Activated naive CD4-positive, alpha-beta T cell treated with anti-CD3 and anti-CD28 coated beads, Interleukin-2, amount 50 U/mL, for 72 hours (primary cell): ENCODE measurements at regions not wholly inside any gene's neighbourhood (a gene's known extent, or its start where the extent isn't known, plus 50 kb on each side); places are given as distances from the start of the nearest gene placed in this dataset.

Experiments
- ATAC-seq, 2 donors: fragments of 150-1000 bp; cut with Tn5 transposase; 2 replicates each; pipeline ENCODE4 v1.10.0; 2021; ENCODE audit warnings: mild to moderate bottlenecking in 2 of 2, moderate library complexity in 2 of 2
- DNase-seq, 2 donors: peaks; one replicate each; pipeline ENCODE4 v3.0.0; 2021 to 2022; ENCODE audit warnings: low spot score in 2 of 2
- H3K27ac Mint-ChIP-seq, 2 donors: one replicate each; pipeline ENCODE4 v1.8.0; 2022; ENCODE audit warnings: mild to moderate bottlenecking in 2 of 2, mixed read lengths in 2 of 2
- H3K36me3 Mint-ChIP-seq, 2 donors: one replicate each; pipeline ENCODE4 v1.8.0; 2022; ENCODE audit warnings: mixed read lengths in 2 of 2
- H3K9me3 Mint-ChIP-seq, 2 donors: one replicate each; pipeline ENCODE4 v1.8.0; 2022; ENCODE audit warnings: mixed read lengths in 2 of 2

GRCh38 chr22:48659404-48659996 lies 1168.2 kb downstream of the BRD1 start:
- H3K36me3 Mint-ChIP-seq, result peaks cover 6 to 10% of the 10 kb centered on the region in 2 donors
- no peak for ATAC-seq
- no peak for DNase-seq
- H3K9me3 Mint-ChIP-seq, result peaks cover 6% of the 10 kb centered on the region in 2 donors
- H3K27ac Mint-ChIP-seq, result no peak overlapping the region

- H3K9me3 Mint-ChIP-seq, result no peaks in the 10 kb centered on the region
- no peak overlapping the region for H3K27ac Mint-ChIP-seq
- DNase-seq, result no peak
- ATAC-seq, result no peak
- peaks cover under 1 to 3% of the 10 kb centered on the region in 2 donors for H3K36me3 Mint-ChIP-seq
Observed at GRCh38 chr22:48658871-48659270, 1168.8 kb downstream of the BRD1 start.

- DNase-seq, result no peak
- no peaks in the 10 kb centered on the region for H3K9me3 Mint-ChIP-seq
- no peak for ATAC-seq
- no peak overlapping the region for H3K27ac Mint-ChIP-seq
- H3K36me3 Mint-ChIP-seq, result no peaks in the 10 kb centered on the region
Observed at GRCh38 chr22:48658246-48658645, 1169.4 kb downstream of the BRD1 start.

GRCh38 chr22:48654492-48654891 lies 1173.2 kb downstream of the BRD1 start:
- ATAC-seq, result no peak
- no peak for DNase-seq
- Mint-ChIP-seq H3K27ac (no peak overlapping the region), H3K9me3 (no peaks in the 10 kb centered on the region), H3K36me3 (no peaks in the 10 kb centered on the region)

GRCh38 chr22:48653929-48654328 lies 1173.7 kb downstream of the BRD1 start:
- no peaks in the 10 kb centered on the region for H3K9me3 Mint-ChIP-seq
- DNase-seq (no peak), ATAC-seq (no peak)
- H3K27ac Mint-ChIP-seq, result no peak overlapping the region
- no peaks in the 10 kb centered on the region for H3K36me3 Mint-ChIP-seq

- no peak for ATAC-seq
- Mint-ChIP-seq H3K9me3 (no peaks in the 10 kb centered on the region), H3K27ac (no peak overlapping the region), H3K36me3 (no peaks in the 10 kb centered on the region)
- no peak for DNase-seq
Observed at GRCh38 chr22:48653306-48653705, 1174.4 kb downstream of the BRD1 start.

- no peaks in the 10 kb centered on the region for H3K9me3 Mint-ChIP-seq
- H3K36me3 Mint-ChIP-seq, result no peaks in the 10 kb centered on the region
- no peak overlapping the region for H3K27ac Mint-ChIP-seq
- ATAC-seq, result no peak
- no peak for DNase-seq
Observed at GRCh38 chr22:48652796-48653195, 1174.9 kb downstream of the BRD1 start.

- H3K9me3 Mint-ChIP-seq, result no peaks in the 10 kb centered on the region
- ATAC-seq, result no peak
- no peak overlapping the region for H3K27ac Mint-ChIP-seq
- no peak for DNase-seq
- H3K36me3 Mint-ChIP-seq, result no peaks in the 10 kb centered on the region
Observed at GRCh38 chr22:48651981-48652538, 1175.6 kb downstream of the BRD1 start.

- DNase-seq, result no peak
- H3K27ac Mint-ChIP-seq, result no peak overlapping the region
- H3K36me3 Mint-ChIP-seq, result no peaks in the 10 kb centered on the region
- no peak for ATAC-seq
- H3K9me3 Mint-ChIP-seq, result no peaks in the 10 kb centered on the region
Observed at GRCh38 chr22:48651036-48651890, 1176.4 kb downstream of the BRD1 start.

GRCh38 chr22:48650323-48651035 lies 1177.2 kb downstream of the BRD1 start:
- no peaks in the 10 kb centered on the region for H3K9me3 Mint-ChIP-seq
- H3K27ac Mint-ChIP-seq, result no peak overlapping the region
- H3K36me3 Mint-ChIP-seq, result no peaks in the 10 kb centered on the region
- no peak for ATAC-seq
- no peak for DNase-seq

GRCh38 chr22:48649466-48649865 lies 1178.2 kb downstream of the BRD1 start:
- no peak for DNase-seq
- no peak overlapping the region for H3K27ac Mint-ChIP-seq
- no peaks in the 10 kb centered on the region for H3K36me3 Mint-ChIP-seq
- no peak for ATAC-seq
- no peaks in the 10 kb centered on the region for H3K9me3 Mint-ChIP-seq

- DNase-seq, result no peak
- no peak overlapping the region for H3K27ac Mint-ChIP-seq
- no peaks in the 10 kb centered on the region for H3K36me3 Mint-ChIP-seq
- ATAC-seq, result no peak
- no peaks in the 10 kb centered on the region for H3K9me3 Mint-ChIP-seq
Observed at GRCh38 chr22:48649031-48649430, 1178.6 kb downstream of the BRD1 start.

- no peak overlapping the region for H3K27ac Mint-ChIP-seq
- H3K9me3 Mint-ChIP-seq, result no peaks in the 10 kb centered on the region
- no peaks in the 10 kb centered on the region for H3K36me3 Mint-ChIP-seq
- no peak for ATAC-seq
- no peak for DNase-seq
Observed at GRCh38 chr22:48647606-48648515, 1179.8 kb downstream of the BRD1 start.

- Mint-ChIP-seq H3K36me3 (no peaks in the 10 kb centered on the region), H3K27ac (no peak overlapping the region), H3K9me3 (no peaks in the 10 kb centered on the region)
- no peak for ATAC-seq
- DNase-seq, result no peak
Observed at GRCh38 chr22:48647051-48647450, 1180.6 kb downstream of the BRD1 start.

- ATAC-seq, result no peak
- DNase-seq, result no peak
- Mint-ChIP-seq H3K27ac (no peak overlapping the region), H3K9me3 (no peaks in the 10 kb centered on the region), H3K36me3 (no peaks in the 10 kb centered on the region)
Observed at GRCh38 chr22:48646216-48646925, 1181.3 kb downstream of the BRD1 start.

GRCh38 chr22:48645766-48646165 lies 1181.9 kb downstream of the BRD1 start:
- Mint-ChIP-seq H3K27ac (no peak overlapping the region), H3K36me3 (no peaks in the 10 kb centered on the region), H3K9me3 (no peaks in the 10 kb centered on the region)
- ATAC-seq, result no peak
- DNase-seq, result no peak
